ENCODE measurements at regions not wholly inside any gene's neighbourhood (a gene's known extent, or its start where the extent isn't known, plus 50 kb on each side); places are given as distances from the start of the nearest gene placed in this dataset.
"Not testable (repeated sequence)": the region's sequence is repeated elsewhere in the genome, so short reads cannot be mapped to it uniquely, and the experiment has no call there.

GRCh38 chr4:91973479-91974153 is 330.1 kb upstream of the GRID2 start:
- Mint-ChIP-seq H3K27me3 (no peaks in the 10 kb centered on the region), H3K9me3 (no peaks in the 10 kb centered on the region), H3K4me3 (no peak overlapping the region), H3K27ac (no peak overlapping the region), H3K4me1 (no peaks in the 10 kb centered on the region), H3K36me3 (ENCODE audit: low read depth) (no peaks in the 10 kb centered on the region)
- DNase-seq: no peak
- POLR2A ChIA-PET: no interaction called here
- CTCF ChIA-PET: no interaction called here

- ChIA-PET CTCF (no interaction called here), POLR2A (no interaction called here)
- H3K4me3 Mint-ChIP-seq: no peak overlapping the region
Observed at GRCh38 chr4:91984466-91984865, 319.3 kb upstream of the GRID2 start.

GRCh38 chr4:91989914-91990313 is 313.9 kb upstream of the GRID2 start:
- Mint-ChIP-seq H3K9me3 (peaks cover 4% of the 10 kb centered on the region), H3K4me1 (no peaks in the 10 kb centered on the region), H3K4me3 (no peak overlapping the region), H3K27me3 (no peaks in the 10 kb centered on the region), H3K27ac (no peak overlapping the region), H3K36me3 (ENCODE audit: low read depth) (no peaks in the 10 kb centered on the region)
- ChIA-PET POLR2A (no interaction called here), CTCF (no interaction called here)
- DNase-seq: no peak

More at GRCh38 chr4:91984466-91984865, 319.3 kb upstream of the GRID2 start:
- Mint-ChIP-seq H3K27ac (no peak overlapping the region), H3K36me3 (ENCODE audit: low read depth) (no peaks in the 10 kb centered on the region), H3K9me3 (peaks cover 5% of the 10 kb centered on the region), H3K27me3 (no peaks in the 10 kb centered on the region), H3K4me1 (no peaks in the 10 kb centered on the region)
- no peak for DNase-seq

DNA sequence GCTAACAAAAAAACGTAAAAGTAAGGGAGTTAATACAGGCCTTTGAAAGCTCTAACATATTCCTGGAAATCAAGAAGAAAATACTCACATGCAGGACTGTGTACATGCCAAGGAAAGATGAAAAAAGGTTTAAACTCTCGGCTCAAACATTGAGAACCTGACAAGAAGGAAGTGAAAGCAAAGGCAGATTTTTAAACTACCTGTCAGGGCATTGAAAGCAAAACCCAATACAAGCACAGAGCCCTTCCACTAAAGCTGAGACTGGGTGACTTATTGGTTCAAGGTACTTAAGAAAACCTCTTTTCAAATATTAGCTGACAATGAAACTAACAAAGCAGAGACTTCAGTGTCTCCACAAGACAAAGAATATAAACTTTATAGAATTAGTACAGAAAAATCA is 313.0 kb upstream of the GRID2 start:
- ChIA-PET POLR2A (no interaction called here), CTCF (no interaction called here)
- Mint-ChIP-seq H3K4me1 (no peaks in the 10 kb centered on the region), H3K27me3 (no peaks in the 10 kb centered on the region), H3K27ac (no peak overlapping the region), H3K4me3 (no peak overlapping the region), H3K36me3 (ENCODE audit: low read depth) (no peaks in the 10 kb centered on the region), H3K9me3 (no peaks in the 10 kb centered on the region)
- no peak for DNase-seq

DNA sequence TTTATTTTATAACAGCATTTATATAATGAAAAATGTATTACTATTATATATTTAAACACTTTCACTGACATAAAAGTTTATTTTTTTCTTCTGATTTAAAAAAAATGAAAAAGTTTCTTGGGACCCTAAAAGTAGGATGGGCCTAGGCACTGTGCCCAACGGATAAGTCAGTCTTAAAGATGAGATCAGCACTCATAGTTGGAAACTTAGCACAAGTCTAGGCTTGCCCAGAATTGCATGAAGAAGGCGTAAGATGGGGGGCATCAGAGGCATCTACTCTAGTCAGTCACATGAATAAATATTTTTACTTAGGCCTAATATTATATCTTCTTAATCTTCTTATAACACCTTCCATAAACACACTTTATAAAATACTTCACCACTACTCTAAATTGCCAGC is 306.7 kb upstream of the GRID2 start:
- Mint-ChIP-seq H3K27ac (no peak overlapping the region), H3K27me3 (no peaks in the 10 kb centered on the region), H3K4me3 (no peak overlapping the region), H3K36me3 (ENCODE audit: low read depth) (no peaks in the 10 kb centered on the region), H3K4me1 (no peaks in the 10 kb centered on the region), H3K9me3 (no peaks in the 10 kb centered on the region)
- no peak for DNase-seq
- ChIA-PET POLR2A (no interaction called here), CTCF (no interaction called here)

DNA sequence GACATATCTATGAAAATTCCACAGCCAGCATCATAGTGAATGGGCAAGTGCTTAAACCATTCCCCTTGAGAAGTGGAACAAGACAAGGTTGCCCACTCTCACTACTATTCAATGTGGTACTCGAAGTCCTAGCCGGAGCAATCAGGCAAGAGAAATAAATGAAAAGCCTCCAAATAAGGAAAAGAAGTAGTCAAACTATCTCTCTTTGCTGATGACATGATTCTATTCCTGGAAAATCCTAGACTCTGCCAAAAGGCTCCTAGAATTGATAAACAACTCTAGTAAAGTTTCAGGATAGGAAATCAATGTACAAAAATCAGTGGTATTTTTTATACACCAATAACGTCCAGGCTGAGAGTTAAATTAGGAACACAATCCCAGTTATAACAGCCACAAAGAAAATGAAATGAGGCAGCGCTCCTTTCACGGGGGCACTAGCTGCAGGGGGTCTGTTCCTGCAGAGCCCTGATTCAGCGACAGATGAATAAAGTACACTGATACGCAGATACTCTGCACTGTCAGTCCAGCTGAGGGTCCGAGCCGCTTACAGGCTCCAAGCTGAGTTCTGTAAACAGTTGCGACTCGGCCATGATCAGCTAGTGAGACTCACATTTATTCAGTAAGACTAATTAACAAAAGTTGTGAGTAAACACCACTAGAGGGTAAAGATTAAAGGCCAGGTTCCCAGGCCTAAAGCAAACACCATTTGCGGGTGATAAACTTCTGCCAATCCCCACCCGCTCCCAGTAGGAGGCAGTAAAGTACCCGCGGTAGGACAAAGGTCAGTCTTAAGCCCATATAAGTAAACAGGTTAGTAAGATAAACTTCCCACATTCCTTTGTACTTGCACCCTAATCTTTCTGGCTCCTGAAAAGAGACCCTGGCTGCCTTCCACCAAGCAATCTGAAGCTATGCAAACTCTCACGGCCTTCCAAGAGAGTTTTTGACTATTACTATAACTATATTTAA is 290.6 kb upstream of the GRID2 start:
- H3K27me3 Mint-ChIP-seq: no peaks in the 10 kb centered on the region
- ChIA-PET POLR2A (no interaction called here), CTCF (no interaction called here)

DNA sequence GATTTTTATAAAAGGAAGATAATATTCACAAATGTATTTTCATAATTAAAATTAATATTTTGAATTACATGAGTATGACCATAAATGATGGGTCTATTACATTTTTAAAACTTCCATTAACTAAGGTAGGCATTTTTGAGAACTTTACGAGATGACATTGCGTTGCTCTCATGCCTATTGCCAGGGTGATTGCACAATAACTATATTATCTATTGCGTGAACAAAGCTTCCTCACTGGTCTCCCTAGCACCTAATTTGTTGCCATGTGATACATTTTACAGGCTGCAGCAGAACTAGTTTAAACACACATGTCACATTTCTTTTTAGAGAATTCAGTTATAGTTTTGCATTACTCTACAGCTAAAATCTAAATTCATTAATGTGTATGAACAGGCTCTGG is 289.7 kb upstream of the GRID2 start:
- Mint-ChIP-seq H3K4me1 (no peaks in the 10 kb centered on the region), H3K27ac (no peak overlapping the region), H3K27me3 (no peaks in the 10 kb centered on the region), H3K4me3 (no peak overlapping the region), H3K36me3 (ENCODE audit: low read depth) (no peaks in the 10 kb centered on the region), H3K9me3 (no peaks in the 10 kb centered on the region)
- ChIA-PET CTCF (no interaction called here), POLR2A (no interaction called here)
- DNase-seq: no peak

More for the DNA sequence above, 290.6 kb upstream of the GRID2 start:
- no peaks in the 10 kb centered on the region for H3K9me3 Mint-ChIP-seq
- no peaks in the 10 kb centered on the region for H3K4me1 Mint-ChIP-seq
- no peak overlapping the region for H3K4me3 Mint-ChIP-seq
- DNase-seq: no peak
- H3K27ac Mint-ChIP-seq: no peak overlapping the region
- no peaks in the 10 kb centered on the region for H3K36me3 Mint-ChIP-seq (ENCODE audit: low read depth)

GRCh38 chr4:92021203-92021602 is 282.6 kb upstream of the GRID2 start:
- no peaks in the 10 kb centered on the region for H3K36me3 Mint-ChIP-seq (ENCODE audit: low read depth)
- DNase-seq: no peak
- CTCF ChIA-PET: no interaction called here
- peaks cover 6% of the 10 kb centered on the region for H3K9me3 Mint-ChIP-seq
- no peak overlapping the region for H3K27ac Mint-ChIP-seq
- H3K4me3 Mint-ChIP-seq: no peak overlapping the region
- POLR2A ChIA-PET: no interaction called here
- no peaks in the 10 kb centered on the region for H3K27me3 Mint-ChIP-seq
- no peaks in the 10 kb centered on the region for H3K4me1 Mint-ChIP-seq

DNA sequence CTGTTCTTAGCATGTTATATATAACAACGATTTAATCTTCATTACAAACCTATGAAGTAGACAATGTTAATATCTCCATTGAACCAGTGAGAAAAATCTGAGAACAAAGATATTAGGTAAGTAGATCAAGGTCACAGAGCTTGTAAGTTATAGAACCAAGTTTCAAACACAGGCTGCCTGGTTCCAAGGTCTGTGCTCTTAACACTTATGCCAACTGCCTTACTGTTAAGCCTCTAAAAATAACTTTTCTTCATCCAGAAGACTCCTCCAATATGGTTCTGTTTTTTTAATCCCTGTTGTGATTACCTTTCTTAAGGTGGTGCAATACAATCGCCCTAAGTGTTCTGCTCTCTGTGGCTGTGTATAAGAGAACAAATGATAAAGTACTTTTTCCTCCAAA is 282.0 kb upstream of the GRID2 start:
- Mint-ChIP-seq H3K4me3 (no peak overlapping the region), H3K27me3 (no peaks in the 10 kb centered on the region), H3K9me3 (peaks cover 7% of the 10 kb centered on the region), H3K27ac (no peak overlapping the region), H3K36me3 (ENCODE audit: low read depth) (no peaks in the 10 kb centered on the region), H3K4me1 (no peaks in the 10 kb centered on the region)
- ChIA-PET CTCF (no interaction called here), POLR2A (no interaction called here)
- DNase-seq: no peak

- H3K36me3 Mint-ChIP-seq (ENCODE audit: low read depth); DNase-seq; CTCF ChIA-PET; POLR2A ChIA-PET; H3K4me1 Mint-ChIP-seq; H3K27ac Mint-ChIP-seq; H3K4me3 Mint-ChIP-seq; H3K27me3 Mint-ChIP-seq; H3K9me3 Mint-ChIP-seq: not testable (repeated sequence)
Observed at GRCh38 chr4:92028830-92029229, 274.9 kb upstream of the GRID2 start.

DNA sequence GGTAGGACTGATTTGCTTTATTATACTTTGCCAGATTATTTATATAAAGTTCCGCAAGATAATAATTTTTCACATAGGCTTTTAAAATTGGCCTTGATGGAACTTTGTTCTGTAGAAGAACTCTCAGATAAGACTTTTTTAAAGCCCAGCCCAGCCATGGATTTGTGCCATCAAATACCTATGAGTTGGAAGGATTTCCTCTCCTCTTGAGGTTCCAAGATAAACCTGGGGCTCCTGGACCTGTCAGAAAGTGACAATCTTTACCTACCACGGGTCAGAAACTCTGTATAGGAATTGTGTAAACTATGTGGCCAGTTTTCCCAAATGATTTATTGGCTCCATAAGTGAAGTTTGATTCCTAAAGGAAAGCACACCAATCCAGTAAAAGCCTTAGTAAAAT is 271.9 kb upstream of the GRID2 start:
- POLR2A ChIA-PET: no interaction called here
- Mint-ChIP-seq H3K27ac (no peak overlapping the region), H3K36me3 (ENCODE audit: low read depth) (no peaks in the 10 kb centered on the region), H3K4me1 (no peaks in the 10 kb centered on the region), H3K9me3 (no peaks in the 10 kb centered on the region), H3K27me3 (no peaks in the 10 kb centered on the region), H3K4me3 (no peak overlapping the region)
- no peak for DNase-seq
- CTCF ChIA-PET: no interaction called here

GRCh38 chr4:92035666-92036065 is 268.1 kb upstream of the GRID2 start:
- H3K4me1 Mint-ChIP-seq: no peaks in the 10 kb centered on the region
- H3K4me3 Mint-ChIP-seq: no peak overlapping the region
- H3K9me3 Mint-ChIP-seq: peaks cover 2% of the 10 kb centered on the region
- H3K27me3 Mint-ChIP-seq: no peaks in the 10 kb centered on the region
- H3K36me3 Mint-ChIP-seq (ENCODE audit: low read depth): no peaks in the 10 kb centered on the region
- CTCF ChIA-PET: no interaction called here
- H3K27ac Mint-ChIP-seq: no peak overlapping the region
- POLR2A ChIA-PET: no interaction called here
- no peak for DNase-seq

GRCh38 chr4:92045718-92046117 is 258.0 kb upstream of the GRID2 start:
- ChIA-PET POLR2A (no interaction called here), CTCF (no interaction called here)
- no peak overlapping the region for H3K27ac Mint-ChIP-seq
- no peak overlapping the region for H3K4me3 Mint-ChIP-seq
- no peaks in the 10 kb centered on the region for H3K27me3 Mint-ChIP-seq
- no peaks in the 10 kb centered on the region for H3K36me3 Mint-ChIP-seq (ENCODE audit: low read depth)
- H3K4me1 Mint-ChIP-seq: no peaks in the 10 kb centered on the region
- no peak for DNase-seq
- H3K9me3 Mint-ChIP-seq: peaks cover 7% of the 10 kb centered on the region

- Mint-ChIP-seq H3K9me3 (peaks cover 13% of the 10 kb centered on the region), H3K36me3 (ENCODE audit: low read depth) (no peaks in the 10 kb centered on the region), H3K4me1 (no peaks in the 10 kb centered on the region), H3K27me3 (no peaks in the 10 kb centered on the region), H3K4me3 (no peak overlapping the region), H3K27ac (no peak overlapping the region)
- ChIA-PET POLR2A (no interaction called here), CTCF (no interaction called here)
- DNase-seq: no peak
Observed at GRCh38 chr4:92047209-92047875, 256.4 kb upstream of the GRID2 start.
